Anterior cingulate cortex (tissue), 58 donors: ENCODE measurements at regions not wholly inside any gene's neighbourhood (a gene's known extent, or its start where the extent isn't known, plus 50 kb on each side); places are given as distances from the start of the nearest gene placed in this dataset.
"Not testable (repeated sequence)": the region's sequence is repeated elsewhere in the genome, so short reads cannot be mapped to it uniquely, and the experiment has no call there.

Experiments
- DNase-seq, 58 donors: peaks; one replicate each; lab custom pipeline; 2025; lab: John Stamatoyannopoulos, UW

- DNase-seq, result no peak
These were observed 115.1 kb upstream of the PMEPA1 start for GRCh38 chr20:57824909-57825308.

GRCh38 chr20:57821935-57822334 is 112.1 kb upstream of the PMEPA1 start:
- no peak for DNase-seq

- DNase-seq, result no peak
These were observed 110.0 kb upstream of the PMEPA1 start for GRCh38 chr20:57819691-57820380.

GRCh38 chr20:57819291-57819690 is 109.5 kb upstream of the PMEPA1 start:
- DNase-seq, result no peak

GRCh38 chr20:57818418-57819181 is 108.8 kb upstream of the PMEPA1 start:
- no peak for DNase-seq

- no peak for DNase-seq
These were observed 105.6 kb upstream of the PMEPA1 start for GRCh38 chr20:57815405-57815804.

- DNase-seq, result no peak
These were observed 104.7 kb upstream of the PMEPA1 start for GRCh38 chr20:57814529-57814928.

- DNase-seq, result no peak
These were observed 103.9 kb upstream of the PMEPA1 start for GRCh38 chr20:57813509-57814269.

- not testable (repeated sequence) for DNase-seq
These were observed 102.8 kb upstream of the PMEPA1 start for GRCh38 chr20:57812632-57813031.

- peak in 34 of 58 donors; percentile 3 to 57 (median 18) for DNase-seq
These were observed 101.7 kb upstream of the PMEPA1 start for GRCh38 chr20:57811374-57812020.

- no peak for DNase-seq
These were observed 100.9 kb upstream of the PMEPA1 start for GRCh38 chr20:57810511-57811373.

GRCh38 chr20:57809661-57810172 is 99.9 kb upstream of the PMEPA1 start:
- DNase-seq, result no peak

GRCh38 chr20:57809149-57809548 is 99.3 kb upstream of the PMEPA1 start:
- no peak for DNase-seq

- DNase-seq, result no peak
These were observed 98.7 kb upstream of the PMEPA1 start for GRCh38 chr20:57808264-57809070.

GRCh38 chr20:57807401-57808263 is 97.8 kb upstream of the PMEPA1 start:
- DNase-seq, result no peak

GRCh38 chr20:57806975-57807374 is 97.2 kb upstream of the PMEPA1 start:
- no peak for DNase-seq

- DNase-seq, result no peak
These were observed 96.7 kb upstream of the PMEPA1 start for GRCh38 chr20:57806476-57806875.

- DNase-seq, result no peak
These were observed 95.9 kb upstream of the PMEPA1 start for GRCh38 chr20:57805747-57806146.
